ENCODE measurements at regions not wholly inside any gene's neighbourhood (a gene's known extent, or its start where the extent isn't known, plus 50 kb on each side); places are given as distances from the start of the nearest gene placed in this dataset.

DNA sequence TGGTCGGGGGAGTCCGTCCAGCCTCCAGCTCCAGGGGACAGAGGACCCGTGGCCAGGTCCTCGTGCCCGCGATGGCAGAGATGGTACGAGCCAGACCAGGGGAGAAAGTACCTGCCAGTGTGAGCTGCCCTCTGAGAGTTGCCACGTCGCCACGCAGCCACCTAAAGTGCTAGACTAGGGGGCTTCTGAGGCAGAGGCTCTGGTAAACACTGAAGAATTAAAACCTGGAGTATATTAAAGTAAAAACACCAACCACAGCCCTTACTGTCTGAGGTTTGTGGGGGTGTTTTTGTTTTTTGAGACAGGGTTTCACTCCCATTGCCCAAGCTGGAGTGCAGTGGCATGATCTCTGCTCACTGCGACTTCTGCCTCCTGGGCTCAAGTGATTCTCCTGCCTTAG, 60.1 kb upstream of the SORCS2 start:
- H3K9ac ChIP-seq (ENCODE audit: low read length), result no peak overlapping the region
- peaks cover 0 to 9% of the 10 kb centered on the region in 2 experiments; a peak in 2 of 4 replicates for H3K4me1 ChIP-seq (ENCODE audit: control insufficient read depth in 1 of 2, insufficient read depth in 2 of 2, low read length in 2 of 2)
- RAD21 ChIA-PET (ENCODE audit: low non-redundant PET in 1 of 2, low total read pairs in 2 of 2, uncharacterized antibody in 2 of 2, unreplicated experiment in 2 of 2), result no interaction called here
- POLR2A ChIA-PET, result no interaction called here
- no peak overlapping the region for H3K4me3 ChIP-seq (replicated peaks in 1 of 2; ENCODE audit: low read depth in 1 of 2, low read length in 2 of 2)
- no peak for TF ChIP-seq ZFX (IDR thresholded peaks at IDR 0.05)
- TF ChIP-seq EGR1 (IDR thresholded peaks at IDR 0.05; ENCODE audit: low read depth), result no peak
- TF ChIP-seq, protein P1, sequence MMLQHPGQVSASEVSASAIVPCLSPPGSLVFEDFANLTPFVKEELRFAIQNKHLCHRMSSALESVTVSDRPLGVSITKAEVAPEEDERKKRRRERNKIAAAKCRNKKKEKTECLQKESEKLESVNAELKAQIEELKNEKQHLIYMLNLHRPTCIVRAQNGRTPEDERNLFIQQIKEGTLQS (IDR thresholded peaks at IDR 0.05), result no peak
- no peak for TF ChIP-seq ELF1 (IDR thresholded peaks at IDR 0.05; ENCODE audit: borderline replicate concordance, low read depth)
- TF ChIP-seq EZH2 (IDR thresholded peaks at IDR 0.05), result no peak
- TF ChIP-seq CBX3 (IDR thresholded peaks at IDR 0.05; ENCODE audit: low read depth), result no peak
- no peak for TF ChIP-seq TCF7L2 (IDR thresholded peaks at IDR 0.05; ENCODE audit: borderline replicate concordance, extremely low read depth, insufficient read depth, insufficient read length)
- TF ChIP-seq SP1 (IDR thresholded peaks at IDR 0.05; ENCODE audit: low read depth), result no peak
- no peak for TF ChIP-seq POLR2AphosphoS5 (IDR thresholded peaks at IDR 0.05; ENCODE audit: low read depth, low read length)
- no peak for TF ChIP-seq CEBPB (IDR thresholded peaks at IDR 0.05; ENCODE audit: low read depth)
- TF ChIP-seq, protein P2, sequence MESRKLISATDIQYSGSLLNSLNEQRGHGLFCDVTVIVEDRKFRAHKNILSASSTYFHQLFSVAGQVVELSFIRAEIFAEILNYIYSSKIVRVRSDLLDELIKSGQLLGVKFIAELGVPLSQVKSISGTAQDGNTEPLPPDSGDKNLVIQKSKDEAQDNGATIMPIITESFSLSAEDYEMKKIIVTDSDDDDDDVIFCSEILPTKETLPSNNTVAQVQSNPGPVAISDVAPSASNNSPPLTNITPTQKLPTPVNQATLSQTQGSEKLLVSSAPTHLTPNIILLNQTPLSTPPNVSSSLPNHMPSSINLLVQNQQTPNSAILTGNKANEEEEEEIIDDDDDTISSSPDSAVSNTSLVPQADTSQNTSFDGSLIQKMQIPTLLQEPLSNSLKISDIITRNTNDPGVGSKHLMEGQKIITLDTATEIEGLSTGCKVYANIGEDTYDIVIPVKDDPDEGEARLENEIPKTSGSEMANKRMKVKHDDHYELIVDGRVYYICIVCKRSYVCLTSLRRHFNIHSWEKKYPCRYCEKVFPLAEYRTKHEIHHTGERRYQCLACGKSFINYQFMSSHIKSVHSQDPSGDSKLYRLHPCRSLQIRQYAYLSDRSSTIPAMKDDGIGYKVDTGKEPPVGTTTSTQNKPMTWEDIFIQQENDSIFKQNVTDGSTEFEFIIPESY (IDR thresholded peaks at IDR 0.05; ENCODE audit: extremely low read depth, insufficient replicate concordance, low read length), result no peak
- TF ChIP-seq ZNF274 (IDR thresholded peaks at IDR 0.05; ENCODE audit: low read depth, low read length), result no peak
- TF ChIP-seq JUND (IDR thresholded peaks at IDR 0.05), result no peak
- no peak for TF ChIP-seq RAD21 (IDR thresholded peaks at IDR 0.05; ENCODE audit: low read depth)
- TF ChIP-seq POLR2A (IDR thresholded peaks at IDR 0.05; ENCODE audit: borderline replicate concordance, extremely low read depth, insufficient read depth, insufficient read length), result no peak
- TF ChIP-seq YY1 (IDR thresholded peaks at IDR 0.05; ENCODE audit: extremely low read depth, insufficient replicate concordance, low read depth, low read length), result no peak
- TF ChIP-seq SIN3A (IDR thresholded peaks at IDR 0.05; ENCODE audit: low read depth), result no peak
- no peaks in the 10 kb centered on the region for H3K9me3 ChIP-seq (ENCODE audit: control insufficient read depth in 1 of 2, insufficient read depth in 1 of 2, low read depth in 1 of 2, low read length in 2 of 2)
- H3K9me2 ChIP-seq (ENCODE audit: insufficient read depth), result no peaks in the 10 kb centered on the region
- no peaks in the 10 kb centered on the region for H3K36me3 ChIP-seq (ENCODE audit: control insufficient read depth in 1 of 2, insufficient read depth in 2 of 2, low read length in 2 of 2)
- H3K79me2 ChIP-seq (ENCODE audit: insufficient read depth, low read length), result no peaks in the 10 kb centered on the region
- no peak overlapping the region for H3K4me2 ChIP-seq (ENCODE audit: low read length)
- BruUV-seq (replicated peaks), result no TSS peak
- no peaks in the 10 kb centered on the region for H4K20me1 ChIP-seq (ENCODE audit: insufficient read depth)
- intact Hi-C loops (cut with micrococcal nuclease), result no loop called here
- no peak overlapping the region for H3K27ac ChIP-seq (ENCODE audit: low read depth, low read length)
- DNase-seq (ENCODE audit: low read depth, low spot score), result no peak
- no peak overlapping the region for H2AFZ ChIP-seq (ENCODE audit: low read depth, low read length, poor library complexity, severe bottlenecking)
- CTCF ChIA-PET, result no interaction called here
- ATAC-seq, result no peak
- no peaks in the 10 kb centered on the region for H3K27me3 ChIP-seq (ENCODE audit: insufficient read depth, low read length)

All from HCT116 (cell line).